ENCODE measurements at regions not wholly inside any gene's neighbourhood (a gene's known extent, or its start where the extent isn't known, plus 50 kb on each side); places are given as distances from the start of the nearest gene placed in this dataset.

DNA sequence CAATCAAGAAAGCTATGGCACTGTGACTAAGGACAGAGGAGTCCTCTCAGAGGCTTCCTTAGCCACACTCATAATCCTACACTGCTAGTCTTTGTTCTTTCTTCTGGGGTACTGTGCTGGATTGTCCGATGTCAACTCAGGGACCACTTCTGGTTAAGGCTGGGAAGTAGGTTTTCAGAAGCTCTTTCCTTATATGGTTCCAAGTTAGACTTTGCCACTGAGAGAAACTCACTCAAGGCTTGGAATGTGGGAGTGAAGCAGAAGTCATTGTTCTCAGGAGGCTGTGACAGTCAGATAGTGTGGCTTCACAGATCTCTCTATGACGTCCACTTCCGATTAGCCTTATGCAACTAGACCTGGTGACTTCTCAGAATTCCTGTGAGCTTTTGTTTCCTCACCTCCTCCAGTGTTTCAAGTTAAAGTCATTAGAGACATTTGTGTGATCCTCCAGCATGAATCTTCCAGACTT is 317.3 kb upstream of the F9 start (continued):
- TF ChIP-seq SRF (IDR thresholded peaks at IDR 0.05; ENCODE audit: low read depth, low read length): no peak
